ENCODE measurements at regions not wholly inside any gene's neighbourhood (a gene's known extent, or its start where the extent isn't known, plus 50 kb on each side); places are given as distances from the start of the nearest gene placed in this dataset.

DNA sequence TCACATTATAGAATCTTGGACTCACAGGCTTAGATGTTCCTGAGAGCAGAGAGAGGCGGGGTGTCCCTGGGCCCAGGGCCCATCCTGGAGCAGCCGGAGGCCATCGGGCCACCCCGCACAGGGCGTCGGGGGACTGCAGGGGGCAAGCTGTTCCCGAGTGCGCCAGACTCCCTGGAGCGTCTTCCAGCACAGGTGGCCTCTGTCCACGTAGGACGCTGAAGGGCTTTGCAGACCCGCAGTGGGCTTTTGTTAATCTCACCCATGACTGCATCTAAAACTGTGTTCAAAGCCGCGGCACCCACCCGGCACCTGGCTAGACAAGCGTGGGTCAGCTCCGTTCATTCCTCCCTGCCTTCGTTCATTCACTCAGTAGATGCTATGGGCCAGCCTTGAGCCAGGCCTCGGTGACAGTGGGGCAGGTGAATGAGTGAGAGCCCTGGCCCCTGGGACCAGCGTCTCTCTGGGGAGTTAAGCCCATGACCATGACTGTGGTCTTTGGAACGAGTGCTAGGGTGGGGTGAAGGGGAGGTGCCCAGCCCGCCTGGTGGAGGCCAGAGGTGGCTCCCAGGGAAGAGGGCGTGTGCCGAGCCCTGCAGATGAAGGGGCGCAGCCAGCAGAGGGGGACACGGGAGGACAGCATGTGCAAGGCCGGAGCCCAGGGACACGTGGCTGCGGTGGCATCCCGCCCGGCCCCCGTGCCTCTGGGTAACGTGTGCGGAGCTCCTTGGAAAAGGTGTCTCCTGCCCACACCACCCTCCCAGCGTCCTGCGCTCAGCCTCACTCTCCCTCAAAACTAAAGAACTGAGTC lies 98.3 kb downstream of the HMX1 start:
- no peak for DNase-seq

DNA sequence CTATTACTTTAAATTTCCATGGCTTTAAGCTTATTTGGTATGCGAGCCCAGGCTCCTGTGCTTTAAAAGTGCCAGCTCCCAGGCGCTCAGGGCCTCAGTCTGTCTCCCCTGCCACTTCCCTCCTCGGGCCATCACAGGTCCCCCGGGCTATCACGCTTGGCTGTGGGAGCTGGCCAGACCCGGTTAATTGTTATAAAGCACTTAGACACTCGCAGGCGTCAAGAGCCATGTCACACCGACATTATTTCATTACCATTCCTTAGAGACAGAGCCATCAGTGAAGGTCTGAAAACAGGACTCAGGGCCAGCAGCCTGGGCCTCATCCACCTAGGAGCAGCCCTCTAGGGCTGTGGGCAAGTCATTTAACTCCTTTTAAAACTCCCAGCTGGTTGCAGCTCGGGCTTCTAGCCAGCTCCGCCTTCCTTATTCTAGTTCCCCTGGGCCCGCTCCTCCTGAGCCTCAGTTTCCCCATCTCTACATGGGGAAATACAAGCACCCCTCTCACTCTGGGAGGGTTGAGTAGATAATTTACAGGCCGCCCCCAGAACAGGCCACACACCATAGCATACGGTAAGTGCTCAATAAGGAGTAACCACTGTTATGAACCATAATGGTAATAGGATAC lies 99.0 kb downstream of the HMX1 start:
- no peak for DNase-seq

DNA sequence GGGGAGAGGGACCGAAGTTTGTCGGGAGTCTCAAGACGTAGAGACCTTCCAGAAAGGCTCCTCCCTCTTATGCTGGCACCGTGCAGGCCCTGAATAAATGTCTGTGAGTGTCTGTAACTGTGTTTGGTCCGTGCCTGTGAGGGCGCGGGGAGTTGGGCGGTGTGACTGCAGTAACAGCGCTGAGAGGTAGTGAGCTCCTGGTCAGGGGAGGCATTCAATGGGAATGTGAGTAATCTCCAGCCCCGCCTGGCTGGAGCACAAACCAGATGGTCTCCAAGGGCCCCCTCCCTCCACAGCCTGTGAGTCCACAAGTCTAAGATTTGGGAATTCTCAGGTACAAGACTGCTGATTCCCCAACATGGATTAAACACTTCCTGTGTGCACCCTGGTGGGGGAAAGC lies 100.0 kb downstream of the HMX1 start:
- DNase-seq: no peak

DNA sequence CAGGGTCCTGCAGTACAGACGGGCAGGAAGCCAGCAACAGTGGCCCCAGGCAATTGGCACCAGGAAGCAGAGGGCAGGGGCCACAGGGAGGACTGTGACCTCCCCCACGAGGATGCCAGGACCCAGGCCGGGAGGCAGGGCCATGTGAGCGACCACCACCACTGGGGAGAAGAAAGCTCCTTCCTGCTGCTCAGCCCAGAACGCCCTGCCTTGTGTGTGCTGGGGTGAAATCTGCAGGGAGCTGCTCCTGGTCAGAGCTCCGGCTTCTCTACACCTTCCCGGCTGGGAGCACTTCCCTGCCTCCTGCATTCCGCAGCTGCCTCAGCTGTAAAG lies 100.4 kb downstream of the HMX1 start:
- DNase-seq: no peak

DNA sequence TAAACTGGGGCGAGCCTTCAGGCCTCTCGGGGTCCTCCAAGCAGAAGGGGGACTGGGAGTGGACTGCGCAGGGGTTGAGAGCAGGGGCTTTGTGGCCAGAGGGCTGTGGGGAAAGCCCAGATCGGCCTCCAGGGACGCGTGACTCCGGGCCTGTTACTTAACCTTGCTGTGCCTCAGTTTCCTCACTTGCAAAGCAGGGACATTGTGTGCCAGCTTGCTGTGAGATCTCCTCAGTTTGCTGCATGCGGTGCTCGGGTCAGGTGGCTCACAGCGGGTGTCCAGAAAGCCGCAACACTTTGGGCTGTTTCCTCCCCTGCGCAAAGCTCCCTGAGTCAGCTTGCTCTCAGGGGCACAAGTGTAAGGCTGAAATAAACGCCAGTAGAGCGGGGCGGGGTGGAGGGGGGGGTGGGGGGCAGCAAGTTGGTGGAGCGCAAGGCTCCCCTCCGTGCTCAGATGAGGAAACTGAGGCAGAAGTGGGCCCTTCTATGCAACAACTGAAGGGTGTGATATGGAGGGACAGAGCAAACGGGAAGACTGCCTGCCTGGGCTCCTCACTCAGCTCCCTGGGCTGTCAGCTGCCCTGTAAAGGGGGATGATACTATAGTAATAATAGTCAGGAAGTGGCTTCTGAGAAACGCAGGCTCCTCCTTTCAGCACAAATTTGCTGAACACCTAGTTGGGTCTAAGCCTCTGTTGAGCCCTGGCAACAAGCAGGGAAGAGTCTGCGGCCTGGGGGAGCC lies 101.0 kb downstream of the HMX1 start:
- no peak for DNase-seq

DNA sequence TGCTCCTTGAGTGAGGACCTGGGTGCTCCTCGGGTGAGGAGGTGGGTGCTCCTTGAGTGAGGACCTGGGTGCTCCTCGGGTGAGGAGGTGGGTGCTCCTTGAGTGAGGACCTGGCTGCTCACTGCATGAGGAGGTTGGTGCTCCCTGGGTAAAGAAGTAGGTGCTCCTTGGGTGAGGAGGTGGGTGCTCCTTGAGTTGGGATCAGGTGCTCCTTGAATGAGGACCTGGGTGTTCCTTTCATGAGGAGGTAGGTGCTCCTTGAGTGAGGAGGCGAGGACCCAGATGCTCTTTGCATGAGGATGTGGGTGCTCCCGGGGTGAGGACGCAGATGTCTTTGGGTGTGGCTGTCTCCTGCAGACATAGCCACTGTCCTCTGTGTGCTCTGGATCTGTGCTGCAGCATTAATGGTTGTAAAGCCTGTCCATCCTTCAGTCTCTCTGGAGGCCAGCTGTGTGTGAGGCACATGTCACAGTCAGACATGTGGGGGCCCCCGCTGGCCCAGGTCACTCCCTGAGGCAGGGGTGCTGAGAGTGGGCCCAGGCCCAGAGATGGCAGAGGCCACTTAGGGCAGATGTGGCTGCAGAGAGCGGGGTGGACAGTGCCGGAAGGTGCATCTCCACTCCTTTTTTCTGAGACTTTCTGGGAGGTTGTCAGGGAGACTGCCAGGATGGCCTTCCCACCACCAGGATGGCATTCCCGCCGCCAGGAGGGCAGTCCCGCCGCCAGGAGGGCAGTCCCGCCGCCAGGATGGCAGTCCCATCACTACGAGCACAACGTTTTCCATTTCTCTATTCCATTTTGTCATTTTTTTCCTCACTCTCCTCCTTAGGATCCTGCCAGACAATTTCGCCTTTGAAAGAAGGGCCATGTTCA lies 101.8 kb downstream of the HMX1 start:
- no peak for DNase-seq

DNA sequence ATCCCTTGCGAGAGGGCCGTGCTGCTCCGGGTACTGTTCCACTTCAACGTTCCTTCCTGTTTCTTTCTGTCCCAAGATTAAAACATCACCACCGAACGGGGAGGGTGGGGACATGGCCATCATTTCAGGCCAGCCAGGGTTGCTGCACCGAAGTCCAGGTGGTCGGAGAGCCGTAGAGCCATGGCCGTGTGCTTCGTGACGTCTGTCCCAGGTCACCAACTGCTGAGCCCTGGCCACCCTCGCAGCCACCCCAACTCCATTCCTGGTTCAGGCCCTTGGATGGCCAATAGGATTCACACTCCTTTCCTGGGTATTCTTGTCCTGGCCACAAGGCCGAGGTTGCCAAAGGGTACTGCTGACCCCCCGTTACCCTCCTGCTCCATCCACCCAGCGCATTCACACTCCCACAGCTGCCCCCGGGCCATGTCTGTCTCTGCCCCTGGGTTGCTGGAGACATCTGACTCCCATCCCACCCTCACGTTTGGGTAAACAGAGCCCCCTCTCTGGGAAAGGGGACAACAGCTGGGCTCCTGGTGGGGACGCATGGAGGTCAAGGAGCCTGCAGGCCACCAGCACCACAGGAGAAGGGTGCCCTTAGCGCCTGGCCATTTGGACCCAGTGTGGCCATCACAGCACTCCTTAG lies 103.2 kb downstream of the HMX1 start:
- no peak for DNase-seq

DNA sequence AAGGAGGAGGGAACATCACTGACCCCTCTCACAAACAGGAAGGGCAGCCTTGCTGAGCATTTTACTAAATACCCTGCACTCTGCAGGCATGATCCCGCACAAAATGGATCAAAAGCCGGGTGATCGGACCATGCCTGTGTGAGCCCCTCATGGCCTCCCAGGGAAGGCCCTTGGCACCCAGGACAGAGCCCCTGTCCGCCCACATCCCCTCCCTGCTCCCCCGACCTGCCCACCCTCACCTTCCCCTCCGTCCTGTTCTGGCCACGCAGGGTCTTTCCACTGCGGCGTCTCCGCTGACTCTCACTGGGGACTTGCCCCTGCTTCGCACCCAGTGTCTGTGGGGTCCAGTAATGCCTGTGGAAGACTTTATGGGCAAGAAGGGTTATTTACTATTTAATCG lies 105.0 kb downstream of the HMX1 start:
- no peak for DNase-seq

DNA sequence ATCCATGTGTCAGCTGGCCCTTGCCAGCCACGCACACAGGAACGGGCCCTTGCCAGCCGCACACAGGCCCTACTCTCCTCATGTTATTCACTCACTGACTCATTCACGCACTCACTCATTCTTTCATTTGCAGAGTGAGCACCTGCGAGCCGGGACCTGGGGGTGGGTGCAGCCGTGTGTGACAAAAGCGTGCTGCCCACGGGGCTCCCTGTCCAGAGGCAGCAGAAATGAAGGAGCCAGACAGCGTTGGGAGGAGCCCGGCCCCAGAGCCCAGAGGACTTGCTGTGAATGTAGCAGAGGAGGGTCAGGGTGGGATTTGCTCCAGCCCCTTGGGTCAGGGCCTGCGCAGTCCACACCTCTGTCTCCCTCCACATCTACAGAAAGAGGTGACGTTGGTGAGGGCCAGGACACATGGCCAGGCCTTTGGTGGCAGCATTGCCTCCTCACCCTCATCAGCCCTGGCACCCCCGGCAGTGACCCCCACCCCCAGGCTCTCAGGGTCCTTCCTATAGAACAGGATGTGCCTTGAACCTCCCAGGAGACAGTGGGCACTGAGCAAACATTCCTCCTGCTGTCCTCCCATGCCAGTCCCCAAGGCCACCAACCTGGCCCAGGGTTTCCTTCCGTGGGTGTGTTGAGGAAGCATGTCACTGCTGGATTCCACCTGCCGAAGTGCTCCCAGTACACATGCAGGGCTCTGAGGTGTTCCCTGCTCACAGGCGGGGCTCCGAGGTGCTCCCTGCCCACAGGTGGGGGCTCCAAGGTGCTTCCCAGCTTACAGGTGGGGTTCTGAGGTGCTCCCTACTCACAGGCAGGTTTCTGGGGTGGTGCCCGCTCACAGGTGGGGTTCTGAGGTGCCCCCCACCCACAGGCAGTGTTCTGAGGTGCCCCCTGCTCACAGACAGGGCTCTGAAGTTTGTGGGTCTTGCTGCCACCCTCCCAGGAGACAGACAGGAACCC lies 105.7 kb downstream of the HMX1 start:
- no peak for DNase-seq

DNA sequence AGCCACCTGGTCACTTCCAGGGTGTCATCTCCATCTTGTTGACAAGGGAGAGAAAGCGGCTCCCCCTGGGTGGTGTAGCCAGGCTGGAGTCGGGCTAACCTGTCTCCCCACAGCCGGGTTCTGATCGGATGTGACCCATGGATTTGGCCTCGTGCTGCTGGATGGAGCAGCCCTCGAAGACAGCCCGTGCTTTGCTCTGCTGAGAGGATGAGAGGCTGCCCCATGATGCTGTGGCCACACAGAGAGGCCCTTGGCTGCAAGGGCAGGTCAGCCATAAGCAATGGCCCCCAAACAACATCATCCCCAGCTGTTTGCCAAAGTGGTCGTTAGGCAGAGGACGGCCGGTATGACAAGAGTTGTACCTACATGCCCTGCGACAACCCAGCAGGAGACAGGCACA lies 106.6 kb downstream of the HMX1 start:
- DNase-seq: no peak

DNA sequence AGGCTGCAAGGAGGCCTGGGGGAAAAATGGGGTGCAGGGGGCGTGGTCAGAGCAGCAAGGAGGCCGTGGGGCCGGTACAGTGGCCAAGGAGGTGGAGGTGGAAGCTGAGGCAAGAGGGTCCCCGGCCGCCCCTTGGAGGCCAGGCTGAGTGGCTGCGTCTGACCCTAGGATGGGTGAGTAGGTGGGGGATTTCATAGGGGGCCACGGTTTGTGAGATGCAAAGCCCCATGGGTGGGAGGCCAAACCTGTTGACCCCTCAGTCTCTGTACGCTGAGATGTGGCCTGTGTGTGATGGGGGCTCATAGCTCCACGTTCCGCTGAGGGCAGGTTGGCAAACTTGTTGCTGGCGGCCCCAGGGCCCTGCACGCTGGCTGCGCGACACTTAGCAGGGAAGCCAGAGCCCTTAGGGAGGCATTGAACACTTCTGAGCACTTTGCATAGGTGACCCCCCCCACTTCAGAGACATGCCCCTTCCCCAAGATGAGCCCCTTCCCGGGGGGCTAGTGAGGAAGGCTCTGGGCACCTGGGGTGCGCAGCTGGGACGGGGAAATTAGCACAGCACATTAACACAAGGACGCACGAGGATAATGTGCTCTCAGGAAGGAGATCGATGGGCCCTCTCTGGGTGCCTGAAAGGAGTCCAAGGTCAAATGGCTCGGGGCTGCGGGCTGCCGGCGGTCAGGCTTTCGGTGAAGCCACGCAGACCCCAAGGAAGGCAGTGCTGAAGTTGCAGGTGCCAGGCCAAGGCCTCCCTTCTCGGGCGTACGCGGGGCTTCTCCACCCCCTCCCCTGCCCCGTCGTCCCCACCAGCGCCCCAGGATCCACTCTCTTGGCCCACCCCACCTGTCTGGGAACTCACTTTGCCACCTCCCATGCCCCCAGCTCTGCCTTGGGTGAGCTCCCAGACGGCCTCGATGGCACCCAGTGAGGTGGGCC lies 107.4 kb downstream of the HMX1 start:
- DNase-seq: no peak

DNA sequence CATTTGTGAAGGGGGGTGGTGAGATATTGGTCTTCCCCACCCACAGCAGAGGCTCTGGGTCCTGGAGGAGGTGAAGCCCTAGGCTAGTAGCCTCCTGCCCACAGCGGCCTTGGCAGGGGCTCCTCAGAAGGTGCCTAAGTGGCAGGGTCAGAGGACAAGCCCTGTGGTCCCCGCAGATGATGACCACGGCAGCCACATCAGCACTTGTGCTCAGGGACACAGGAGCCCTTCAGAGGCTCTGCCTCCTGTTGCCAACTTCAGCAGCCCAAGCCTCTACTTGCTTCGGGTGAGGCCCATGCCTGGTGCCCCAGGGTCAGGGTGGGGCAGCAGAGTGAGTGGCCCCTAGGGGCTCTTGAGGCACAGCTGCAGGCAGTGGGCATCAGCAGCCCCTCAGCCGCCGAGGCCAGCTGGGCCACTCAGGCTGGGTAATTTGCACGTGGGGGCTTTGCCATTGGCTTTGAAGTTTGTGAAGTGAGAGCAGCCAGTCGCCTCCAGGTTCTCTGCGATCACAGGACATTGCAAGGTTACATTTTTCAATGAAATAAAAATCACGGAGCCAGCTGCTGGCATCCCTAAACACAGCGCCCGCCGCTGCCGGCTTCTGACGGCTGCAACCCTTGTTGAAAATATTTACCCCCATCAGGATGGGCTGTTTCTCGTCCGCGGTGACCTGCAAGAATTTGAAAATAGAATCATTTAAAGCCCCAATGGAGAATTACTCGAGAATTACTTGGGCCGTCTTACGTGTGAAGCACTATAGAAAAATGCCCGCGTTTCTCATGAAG lies 108.5 kb downstream of the HMX1 start:
- DNase-seq: no peak

DNA sequence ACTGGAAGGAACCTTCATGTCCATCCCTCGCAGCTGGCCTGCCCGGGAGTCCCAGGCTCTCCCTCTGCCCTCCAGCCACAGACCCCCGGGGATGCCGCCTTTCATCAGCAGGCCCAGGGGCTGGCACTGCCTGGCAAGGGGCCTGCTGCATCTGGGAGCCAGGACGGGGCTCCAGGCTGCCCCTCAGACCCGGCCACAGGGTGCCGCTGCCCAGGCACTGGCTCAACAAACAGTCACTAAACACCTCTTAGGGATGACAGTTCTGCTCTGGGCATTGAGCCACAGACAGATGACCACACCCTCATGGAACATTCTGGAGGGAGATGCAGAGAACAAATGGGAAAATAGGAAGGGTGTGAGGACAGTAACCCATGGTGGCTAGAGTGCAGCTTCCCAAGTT lies 109.3 kb downstream of the HMX1 start:
- no peak for DNase-seq

DNA sequence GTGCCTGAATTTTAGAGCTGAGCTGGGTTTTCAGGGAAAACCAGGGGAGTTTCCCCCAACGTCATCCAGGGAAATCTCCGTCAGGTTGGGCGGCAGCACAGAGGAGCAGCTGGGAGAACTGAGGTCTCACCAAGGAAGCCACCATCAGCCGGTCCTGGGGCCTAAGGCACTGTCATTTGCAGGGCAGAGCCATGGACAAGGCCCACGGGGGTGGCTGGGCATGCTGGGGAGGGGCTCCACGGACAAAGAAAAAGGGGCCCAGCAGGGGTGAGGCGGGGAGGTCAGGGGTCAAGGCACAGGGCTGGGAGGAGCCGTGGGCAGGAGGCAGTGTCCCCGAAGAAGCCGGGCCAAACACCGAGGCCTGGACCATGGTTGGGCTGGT lies 109.8 kb downstream of the HMX1 start:
- no peak for DNase-seq

DNA sequence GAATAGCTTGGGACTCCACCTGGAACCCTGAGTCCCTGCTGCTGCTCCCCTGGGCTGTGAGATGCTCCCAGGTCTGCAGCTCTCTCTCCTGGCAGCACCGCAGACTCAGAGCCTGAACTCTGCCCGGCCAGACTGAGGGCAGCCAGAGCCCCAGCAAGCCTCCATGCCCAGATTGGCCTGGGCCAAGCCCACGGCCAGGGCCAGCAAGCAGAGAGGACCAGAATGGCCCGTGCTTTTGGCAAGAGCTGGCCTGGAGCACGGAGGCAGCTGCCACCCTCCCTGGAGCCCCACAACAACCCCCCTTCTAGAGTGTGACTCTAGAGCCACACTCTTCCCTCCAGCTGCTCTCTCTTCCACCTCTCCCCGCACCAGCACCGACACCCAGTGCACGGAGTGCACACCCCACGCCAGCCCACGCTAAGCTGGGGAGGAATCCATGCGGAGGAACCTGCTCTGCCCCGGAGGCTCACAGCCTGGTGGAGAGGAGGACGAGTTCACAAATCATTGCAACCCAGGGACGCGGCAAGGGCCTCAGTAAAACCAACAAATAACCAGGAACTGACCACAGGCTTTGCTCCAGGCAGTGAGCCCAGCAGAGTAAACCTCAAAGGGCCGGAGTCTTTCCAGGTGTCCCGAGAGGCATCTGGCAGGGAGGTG lies 110.3 kb downstream of the HMX1 start:
- no peak for DNase-seq

DNA sequence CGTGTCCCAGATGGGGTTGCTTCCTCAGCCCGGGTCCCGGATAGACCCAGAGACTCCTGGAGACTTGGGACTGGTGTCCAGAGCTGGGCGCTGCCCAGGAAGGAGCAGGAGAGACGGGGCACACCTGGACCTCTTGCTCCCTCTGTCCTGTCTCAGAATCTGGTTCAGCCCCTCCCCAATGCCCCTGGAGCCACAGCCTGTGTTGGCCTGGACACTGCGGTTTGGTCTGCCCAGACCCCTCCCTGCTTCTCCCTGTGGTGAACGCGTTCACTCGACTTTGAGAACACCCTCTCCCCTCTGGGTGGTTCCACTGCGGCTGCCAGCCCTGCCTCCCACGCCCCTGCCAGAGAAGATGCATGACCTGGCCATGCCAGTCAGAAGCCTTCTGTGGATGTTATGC lies 111.1 kb downstream of the HMX1 start:
- DNase-seq: no peak

DNA sequence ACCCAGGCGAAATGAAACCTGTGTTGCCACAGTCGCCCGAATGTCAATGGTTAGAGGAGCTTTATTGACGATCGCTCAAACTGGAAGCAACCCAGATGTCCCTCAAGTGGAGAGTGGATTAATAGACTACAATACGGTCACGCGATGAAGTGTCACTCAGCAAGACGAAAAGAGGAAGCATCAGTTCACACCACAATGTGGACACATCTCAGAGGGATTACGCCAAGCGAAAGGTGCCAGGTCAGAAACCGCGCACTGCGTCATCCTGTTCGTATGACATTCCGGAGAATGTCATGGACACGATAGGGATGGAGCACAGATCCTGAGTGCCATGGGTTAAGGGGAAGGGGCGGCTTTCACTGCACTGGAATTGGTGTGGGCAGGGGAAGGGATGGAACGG lies 111.7 kb downstream of the HMX1 start:
- DNase-seq: no peak

DNA sequence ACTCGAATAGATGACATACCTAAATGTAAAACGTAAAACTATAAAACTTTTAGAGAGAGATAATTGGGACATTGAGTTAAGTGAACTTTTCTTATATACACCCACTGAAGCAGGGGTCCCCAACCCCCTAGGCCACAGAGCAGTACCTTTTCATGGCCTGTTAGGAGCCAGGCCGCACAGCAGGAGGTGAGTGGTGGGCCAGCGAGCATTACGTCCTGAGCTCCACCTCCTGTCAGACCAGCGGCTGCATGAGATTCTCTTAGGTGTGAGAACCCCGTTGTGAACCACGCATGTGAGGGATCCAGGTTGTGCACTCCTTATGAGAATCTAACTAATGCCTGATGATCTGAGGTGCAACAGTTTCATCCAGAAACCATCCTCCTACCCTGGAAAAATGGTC lies 114.8 kb downstream of the HMX1 start:
- DNase-seq: no peak
